GM23338 (cell line): ENCODE measurements at regions not wholly inside any gene's neighbourhood (a gene's known extent, or its start where the extent isn't known, plus 50 kb on each side); places are given as distances from the start of the nearest gene placed in this dataset.

ENCODE experiments used
- ATAC-seq: fragments of 200-7000 bp; cut with Tn5 transposase; 3 replicates; pipeline ENCODE4 v1.9.1; 2020
- DNase-seq: peaks from one replicate; pipeline ENCODE4 v3.0.0-alpha.2; 2015; ENCODE audit warnings: low spot score
- H2AFZ ChIP-seq: fragments of 200-600 bp; sonication (generic); 2 replicates; pipeline ENCODE4 v1.8.0; 2016; ENCODE audit warnings: antibody characterized with exemption, mild to moderate bottlenecking, moderate library complexity
- H3F3A ChIP-seq: fragments of 200-600 bp; sonication (generic); replicated peaks from 2 replicates; pipeline ENCODE4 v1.8.0; 2017; ENCODE audit warnings: antibody characterized with exemption, mixed run types, low read depth
- H3K27ac ChIP-seq: fragments of 200-600 bp; sonication (generic); 2 replicates; pipeline ENCODE4 v1.6.1; 2016; ENCODE audit warnings: low read depth
- H3K27me3 ChIP-seq: fragments of 200-600 bp; sonication (generic); 2 replicates; pipeline ENCODE4 v1.8.0; 2016; ENCODE audit warnings: mild to moderate bottlenecking, mixed run types, moderate library complexity; ENCODE audit not compliant: insufficient read depth
- H3K36me3 ChIP-seq: fragments of 200-600 bp; sonication (generic); 2 replicates; pipeline ENCODE4 v1.8.0; 2016; ENCODE audit warnings: mild to moderate bottlenecking; ENCODE audit not compliant: insufficient read depth
- H3K4me1 ChIP-seq: fragments of 200-600 bp; sonication (generic); 2 replicates; pipeline ENCODE4 v1.8.0; 2016; ENCODE audit warnings: mild to moderate bottlenecking, moderate library complexity; ENCODE audit not compliant: insufficient read depth
- H3K4me2 ChIP-seq: fragments of 200-600 bp; sonication (generic); 2 replicates; pipeline ENCODE4 v1.7.1; 2017; ENCODE audit warnings: mixed run types
- H3K4me3 ChIP-seq: fragments of 200-600 bp; sonication (generic); 2 replicates; pipeline ENCODE4 v1.6.1; 2016; ENCODE audit warnings: mixed run types
- H3K79me2 ChIP-seq: fragments of 200-600 bp; sonication (generic); replicated peaks from 2 replicates; pipeline ENCODE4 v1.8.0; 2017; ENCODE audit warnings: mild to moderate bottlenecking; ENCODE audit not compliant: insufficient read depth
- H3K9me2 ChIP-seq: fragments of 200-600 bp; sonication (generic); 2 replicates; pipeline ENCODE4 v1.8.0; 2017; ENCODE audit not compliant: insufficient read depth
- H4K20me1 ChIP-seq: fragments of 200-600 bp; sonication (generic); replicated peaks from 2 replicates; pipeline ENCODE4 v1.8.0; 2017; ENCODE audit warnings: mild to moderate bottlenecking; ENCODE audit not compliant: insufficient read depth
- H3K27ac Mint-ChIP-seq: 2 replicates; pipeline ENCODE4 v1.8.0; 2020; ENCODE audit warnings: inconsistent platforms, mild to moderate bottlenecking, moderate library complexity, mixed read lengths
- H3K27me3 Mint-ChIP-seq: 3 replicates; pipeline ENCODE4 v1.8.0; 2022; ENCODE audit warnings: low read depth, mild to moderate bottlenecking, moderate library complexity, mixed read lengths, inconsistent platforms; ENCODE audit not compliant: insufficient read depth, poor library complexity
- H3K36me3 Mint-ChIP-seq: 3 replicates; pipeline ENCODE4 v1.8.0; 2021; ENCODE audit warnings: low read depth, mild to moderate bottlenecking, inconsistent platforms, moderate library complexity, mixed read lengths
- H3K4me1 Mint-ChIP-seq: 3 replicates; pipeline ENCODE4 v1.8.0; 2020; ENCODE audit warnings: mild to moderate bottlenecking, inconsistent platforms, mixed read lengths
- H3K4me3 Mint-ChIP-seq: 3 replicates; pipeline ENCODE4 v1.8.0; 2021; ENCODE audit warnings: moderate library complexity, mild to moderate bottlenecking, inconsistent platforms, mixed read lengths
- H3K9me3 Mint-ChIP-seq: 3 replicates; pipeline ENCODE4 v1.8.0; 2020; ENCODE audit warnings: moderate library complexity, mild to moderate bottlenecking, inconsistent platforms, mixed read lengths
- CREB1 ChIP-seq: fragments of 250-450 bp; sonication (Bioruptor Pico); IDR thresholded peaks from 2 replicates; pipeline ENCODE4 v1.5.0; 2020; ENCODE audit warnings: low read depth, mild to moderate bottlenecking, moderate library complexity
- EZH2 ChIP-seq: fragments of 200-600 bp; sonication (generic); IDR thresholded peaks from one replicate; pipeline ENCODE4 v1.8.0; 2017; ENCODE audit warnings: antibody characterized with exemption, mild to moderate bottlenecking, low read depth; ENCODE audit not compliant: unreplicated experiment
- EZH2phosphoT487 ChIP-seq: fragments of 200-600 bp; sonication (generic); IDR thresholded peaks from one replicate; pipeline ENCODE4 v1.8.1; 2018; ENCODE audit warnings: antibody characterized with exemption; ENCODE audit not compliant: unreplicated experiment
- JUNB ChIP-seq: IDR thresholded peaks from one replicate; pipeline ENCODE4 v1.6.1; 2016; ENCODE audit warnings: antibody characterized with exemption; ENCODE audit not compliant: unreplicated experiment
- NANOG ChIP-seq: IDR thresholded peaks from 2 replicates; pipeline ENCODE4 v1.6.1; 2016; ENCODE audit warnings: antibody characterized with exemption, borderline replicate concordance
- POLR2AphosphoS5 ChIP-seq: IDR thresholded peaks from 2 replicates; pipeline ENCODE4 v1.6.1; 2016; ENCODE audit warnings: antibody characterized with exemption, low read depth
- STAT1 ChIP-seq: IDR thresholded peaks from one replicate; pipeline ENCODE4 v1.6.1; 2016; ENCODE audit warnings: antibody characterized with exemption; ENCODE audit not compliant: unreplicated experiment
- ZNF114 ChIP-seq: fragments of 250-450 bp; sonication (Bioruptor Pico); IDR thresholded peaks from 2 replicates; pipeline ENCODE4 v1.5.0; 2020; ENCODE audit warnings: mild to moderate bottlenecking, moderate library complexity
- ZNF331 ChIP-seq: fragments of 250-450 bp; sonication (Bioruptor Pico); IDR thresholded peaks from 2 replicates; pipeline ENCODE4 v1.5.0; 2020; ENCODE audit warnings: low read depth, mild to moderate bottlenecking, moderate library complexity
- TF ChIP-seq, protein P1 (sequence below), 2 experiments: fragments of 200-600 bp in 1 of 2; sonication (generic) in 1 of 2; conservative IDR thresholded peaks; 2 replicates each; pipeline versions ENCODE4 v1.5.1 to v1.6.1; 2016 to 2017; ENCODE audit warnings: antibody characterized with exemption in 2 of 2, low read depth in 2 of 2, mild to moderate bottlenecking in 2 of 2, moderate library complexity in 1 of 2
- TF ChIP-seq, protein P2 (sequence below): IDR thresholded peaks from one replicate; pipeline ENCODE4 v1.6.1; 2018; ENCODE audit warnings: antibody characterized with exemption; ENCODE audit not compliant: unreplicated experiment
- TF ChIP-seq, protein P3 (sequence below): fragments of 250-450 bp; sonication (Bioruptor Pico); IDR thresholded peaks from 2 replicates; pipeline ENCODE4 v1.5.0; 2020; ENCODE audit warnings: mild to moderate bottlenecking, moderate library complexity
- TF ChIP-seq, protein P4 (sequence below): IDR thresholded peaks from 2 replicates; pipeline ENCODE4 v1.6.1; 2016; ENCODE audit warnings: antibody characterized with exemption

DNA sequence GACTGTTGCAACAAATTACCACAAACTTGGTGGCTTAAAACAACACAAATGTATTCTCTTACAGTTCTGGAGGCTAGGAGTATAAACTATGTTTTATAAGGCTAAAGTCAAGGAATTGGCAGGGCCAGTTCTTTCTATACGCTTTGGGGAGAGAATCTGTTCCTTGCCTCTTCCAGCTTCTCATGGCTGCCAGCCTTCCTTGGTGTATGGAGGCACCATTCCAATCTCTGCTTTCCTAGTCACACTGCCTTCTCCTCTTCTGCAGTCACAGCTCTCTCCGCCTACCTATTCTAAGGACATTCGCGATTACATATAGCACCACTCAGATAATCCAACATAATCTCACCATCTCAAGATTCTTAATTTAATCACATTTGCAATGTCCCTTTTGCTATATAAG, 140.4 kb upstream of the GNAO1 start:
- Histone ChIP-seq H3K36me3 (no peaks in the 10 kb centered on the region), H3F3A (no peaks in the 10 kb centered on the region), H3K4me2 (no peak overlapping the region), H3K9me2 (no peaks in the 10 kb centered on the region), H3K79me2 (no peaks in the 10 kb centered on the region), H3K27ac (no peak overlapping the region), H3K4me3 (no peak overlapping the region), H3K4me1 (no peaks in the 10 kb centered on the region), H3K27me3 (no peaks in the 10 kb centered on the region), H4K20me1 (no peaks in the 10 kb centered on the region), H2AFZ (no peak overlapping the region)
- Mint-ChIP-seq H3K4me3 (no peak overlapping the region), H3K27ac (no peak overlapping the region), H3K27me3 (peaks cover 2% of the 10 kb centered on the region), H3K9me3 (no peaks in the 10 kb centered on the region), H3K36me3 (no peaks in the 10 kb centered on the region), H3K4me1 (peaks cover 5% of the 10 kb centered on the region; the same call in 1 of the 3 replicates)
- no peak for ATAC-seq
- no peak for DNase-seq
- TF ChIP-seq, protein P1, sequence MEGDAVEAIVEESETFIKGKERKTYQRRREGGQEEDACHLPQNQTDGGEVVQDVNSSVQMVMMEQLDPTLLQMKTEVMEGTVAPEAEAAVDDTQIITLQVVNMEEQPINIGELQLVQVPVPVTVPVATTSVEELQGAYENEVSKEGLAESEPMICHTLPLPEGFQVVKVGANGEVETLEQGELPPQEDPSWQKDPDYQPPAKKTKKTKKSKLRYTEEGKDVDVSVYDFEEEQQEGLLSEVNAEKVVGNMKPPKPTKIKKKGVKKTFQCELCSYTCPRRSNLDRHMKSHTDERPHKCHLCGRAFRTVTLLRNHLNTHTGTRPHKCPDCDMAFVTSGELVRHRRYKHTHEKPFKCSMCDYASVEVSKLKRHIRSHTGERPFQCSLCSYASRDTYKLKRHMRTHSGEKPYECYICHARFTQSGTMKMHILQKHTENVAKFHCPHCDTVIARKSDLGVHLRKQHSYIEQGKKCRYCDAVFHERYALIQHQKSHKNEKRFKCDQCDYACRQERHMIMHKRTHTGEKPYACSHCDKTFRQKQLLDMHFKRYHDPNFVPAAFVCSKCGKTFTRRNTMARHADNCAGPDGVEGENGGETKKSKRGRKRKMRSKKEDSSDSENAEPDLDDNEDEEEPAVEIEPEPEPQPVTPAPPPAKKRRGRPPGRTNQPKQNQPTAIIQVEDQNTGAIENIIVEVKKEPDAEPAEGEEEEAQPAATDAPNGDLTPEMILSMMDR (conservative IDR thresholded peaks at IDR 0.05; ENCODE audit: low read depth in 2 of 2): no peak
- no peak for TF ChIP-seq ZNF114 (CRISPR knock-in tag)
- no peak for TF ChIP-seq POLR2AphosphoS5
- TF ChIP-seq EZH2: no peak
- TF ChIP-seq EZH2phosphoT487: no peak
- no peak for TF ChIP-seq ZNF331 (CRISPR knock-in tag)
- TF ChIP-seq CREB1: no peak
- no peak for TF ChIP-seq NANOG
- TF ChIP-seq JUNB: no peak
- TF ChIP-seq, protein P2, sequence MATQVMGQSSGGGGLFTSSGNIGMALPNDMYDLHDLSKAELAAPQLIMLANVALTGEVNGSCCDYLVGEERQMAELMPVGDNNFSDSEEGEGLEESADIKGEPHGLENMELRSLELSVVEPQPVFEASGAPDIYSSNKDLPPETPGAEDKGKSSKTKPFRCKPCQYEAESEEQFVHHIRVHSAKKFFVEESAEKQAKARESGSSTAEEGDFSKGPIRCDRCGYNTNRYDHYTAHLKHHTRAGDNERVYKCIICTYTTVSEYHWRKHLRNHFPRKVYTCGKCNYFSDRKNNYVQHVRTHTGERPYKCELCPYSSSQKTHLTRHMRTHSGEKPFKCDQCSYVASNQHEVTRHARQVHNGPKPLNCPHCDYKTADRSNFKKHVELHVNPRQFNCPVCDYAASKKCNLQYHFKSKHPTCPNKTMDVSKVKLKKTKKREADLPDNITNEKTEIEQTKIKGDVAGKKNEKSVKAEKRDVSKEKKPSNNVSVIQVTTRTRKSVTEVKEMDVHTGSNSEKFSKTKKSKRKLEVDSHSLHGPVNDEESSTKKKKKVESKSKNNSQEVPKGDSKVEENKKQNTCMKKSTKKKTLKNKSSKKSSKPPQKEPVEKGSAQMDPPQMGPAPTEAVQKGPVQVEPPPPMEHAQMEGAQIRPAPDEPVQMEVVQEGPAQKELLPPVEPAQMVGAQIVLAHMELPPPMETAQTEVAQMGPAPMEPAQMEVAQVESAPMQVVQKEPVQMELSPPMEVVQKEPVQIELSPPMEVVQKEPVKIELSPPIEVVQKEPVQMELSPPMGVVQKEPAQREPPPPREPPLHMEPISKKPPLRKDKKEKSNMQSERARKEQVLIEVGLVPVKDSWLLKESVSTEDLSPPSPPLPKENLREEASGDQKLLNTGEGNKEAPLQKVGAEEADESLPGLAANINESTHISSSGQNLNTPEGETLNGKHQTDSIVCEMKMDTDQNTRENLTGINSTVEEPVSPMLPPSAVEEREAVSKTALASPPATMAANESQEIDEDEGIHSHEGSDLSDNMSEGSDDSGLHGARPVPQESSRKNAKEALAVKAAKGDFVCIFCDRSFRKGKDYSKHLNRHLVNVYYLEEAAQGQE: no peak
- no peak for TF ChIP-seq STAT1
- TF ChIP-seq, protein P3, sequence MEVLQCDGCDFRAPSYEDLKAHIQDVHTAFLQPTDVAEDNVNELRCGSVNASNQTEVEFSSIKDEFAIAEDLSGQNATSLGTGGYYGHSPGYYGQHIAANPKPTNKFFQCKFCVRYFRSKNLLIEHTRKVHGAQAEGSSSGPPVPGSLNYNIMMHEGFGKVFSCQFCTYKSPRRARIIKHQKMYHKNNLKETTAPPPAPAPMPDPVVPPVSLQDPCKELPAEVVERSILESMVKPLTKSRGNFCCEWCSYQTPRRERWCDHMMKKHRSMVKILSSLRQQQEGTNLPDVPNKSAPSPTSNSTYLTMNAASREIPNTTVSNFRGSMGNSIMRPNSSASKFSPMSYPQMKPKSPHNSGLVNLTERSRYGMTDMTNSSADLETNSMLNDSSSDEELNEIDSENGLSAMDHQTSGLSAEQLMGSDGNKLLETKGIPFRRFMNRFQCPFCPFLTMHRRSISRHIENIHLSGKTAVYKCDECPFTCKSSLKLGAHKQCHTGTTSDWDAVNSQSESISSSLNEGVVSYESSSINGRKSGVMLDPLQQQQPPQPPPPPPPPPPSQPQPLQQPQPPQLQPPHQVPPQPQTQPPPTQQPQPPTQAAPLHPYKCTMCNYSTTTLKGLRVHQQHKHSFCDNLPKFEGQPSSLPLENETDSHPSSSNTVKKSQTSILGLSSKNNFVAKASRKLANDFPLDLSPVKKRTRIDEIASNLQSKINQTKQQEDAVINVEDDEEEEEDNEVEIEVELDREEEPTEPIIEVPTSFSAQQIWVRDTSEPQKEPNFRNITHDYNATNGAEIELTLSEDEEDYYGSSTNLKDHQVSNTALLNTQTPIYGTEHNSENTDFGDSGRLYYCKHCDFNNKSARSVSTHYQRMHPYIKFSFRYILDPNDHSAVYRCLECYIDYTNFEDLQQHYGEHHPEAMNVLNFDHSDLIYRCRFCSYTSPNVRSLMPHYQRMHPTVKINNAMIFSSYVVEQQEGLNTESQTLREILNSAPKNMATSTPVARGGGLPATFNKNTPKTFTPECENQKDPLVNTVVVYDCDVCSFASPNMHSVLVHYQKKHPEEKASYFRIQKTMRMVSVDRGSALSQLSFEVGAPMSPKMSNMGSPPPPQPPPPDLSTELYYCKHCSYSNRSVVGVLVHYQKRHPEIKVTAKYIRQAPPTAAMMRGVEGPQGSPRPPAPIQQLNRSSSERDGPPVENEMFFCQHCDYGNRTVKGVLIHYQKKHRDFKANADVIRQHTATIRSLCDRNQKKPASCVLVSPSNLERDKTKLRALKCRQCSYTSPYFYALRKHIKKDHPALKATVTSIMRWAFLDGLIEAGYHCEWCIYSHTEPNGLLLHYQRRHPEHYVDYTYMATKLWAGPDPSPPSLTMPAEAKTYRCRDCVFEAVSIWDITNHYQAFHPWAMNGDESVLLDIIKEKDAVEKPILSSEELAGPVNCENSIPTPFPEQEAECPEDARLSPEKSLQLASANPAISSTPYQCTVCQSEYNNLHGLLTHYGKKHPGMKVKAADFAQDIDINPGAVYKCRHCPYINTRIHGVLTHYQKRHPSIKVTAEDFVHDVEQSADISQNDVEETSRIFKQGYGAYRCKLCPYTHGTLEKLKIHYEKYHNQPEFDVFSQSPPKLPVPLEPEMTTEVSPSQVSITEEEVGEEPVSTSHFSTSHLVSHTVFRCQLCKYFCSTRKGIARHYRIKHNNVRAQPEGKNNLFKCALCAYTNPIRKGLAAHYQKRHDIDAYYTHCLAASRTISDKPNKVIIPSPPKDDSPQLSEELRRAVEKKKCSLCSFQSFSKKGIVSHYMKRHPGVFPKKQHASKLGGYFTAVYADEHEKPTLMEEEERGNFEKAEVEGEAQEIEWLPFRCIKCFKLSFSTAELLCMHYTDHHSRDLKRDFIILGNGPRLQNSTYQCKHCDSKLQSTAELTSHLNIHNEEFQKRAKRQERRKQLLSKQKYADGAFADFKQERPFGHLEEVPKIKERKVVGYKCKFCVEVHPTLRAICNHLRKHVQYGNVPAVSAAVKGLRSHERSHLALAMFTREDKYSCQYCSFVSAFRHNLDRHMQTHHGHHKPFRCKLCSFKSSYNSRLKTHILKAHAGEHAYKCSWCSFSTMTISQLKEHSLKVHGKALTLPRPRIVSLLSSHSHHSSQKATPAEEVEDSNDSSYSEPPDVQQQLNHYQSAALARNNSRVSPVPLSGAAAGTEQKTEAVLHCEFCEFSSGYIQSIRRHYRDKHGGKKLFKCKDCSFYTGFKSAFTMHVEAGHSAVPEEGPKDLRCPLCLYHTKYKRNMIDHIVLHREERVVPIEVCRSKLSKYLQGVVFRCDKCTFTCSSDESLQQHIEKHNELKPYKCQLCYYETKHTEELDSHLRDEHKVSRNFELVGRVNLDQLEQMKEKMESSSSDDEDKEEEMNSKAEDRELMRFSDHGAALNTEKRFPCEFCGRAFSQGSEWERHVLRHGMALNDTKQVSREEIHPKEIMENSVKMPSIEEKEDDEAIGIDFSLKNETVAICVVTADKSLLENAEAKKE (CRISPR knock-in tag): no peak
- TF ChIP-seq, protein P4, sequence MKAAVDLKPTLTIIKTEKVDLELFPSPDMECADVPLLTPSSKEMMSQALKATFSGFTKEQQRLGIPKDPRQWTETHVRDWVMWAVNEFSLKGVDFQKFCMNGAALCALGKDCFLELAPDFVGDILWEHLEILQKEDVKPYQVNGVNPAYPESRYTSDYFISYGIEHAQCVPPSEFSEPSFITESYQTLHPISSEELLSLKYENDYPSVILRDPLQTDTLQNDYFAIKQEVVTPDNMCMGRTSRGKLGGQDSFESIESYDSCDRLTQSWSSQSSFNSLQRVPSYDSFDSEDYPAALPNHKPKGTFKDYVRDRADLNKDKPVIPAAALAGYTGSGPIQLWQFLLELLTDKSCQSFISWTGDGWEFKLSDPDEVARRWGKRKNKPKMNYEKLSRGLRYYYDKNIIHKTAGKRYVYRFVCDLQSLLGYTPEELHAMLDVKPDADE: no peak
